ENCODE measurements at regions not wholly inside any gene's neighbourhood (a gene's known extent, or its start where the extent isn't known, plus 50 kb on each side); places are given as distances from the start of the nearest gene placed in this dataset.

DNA sequence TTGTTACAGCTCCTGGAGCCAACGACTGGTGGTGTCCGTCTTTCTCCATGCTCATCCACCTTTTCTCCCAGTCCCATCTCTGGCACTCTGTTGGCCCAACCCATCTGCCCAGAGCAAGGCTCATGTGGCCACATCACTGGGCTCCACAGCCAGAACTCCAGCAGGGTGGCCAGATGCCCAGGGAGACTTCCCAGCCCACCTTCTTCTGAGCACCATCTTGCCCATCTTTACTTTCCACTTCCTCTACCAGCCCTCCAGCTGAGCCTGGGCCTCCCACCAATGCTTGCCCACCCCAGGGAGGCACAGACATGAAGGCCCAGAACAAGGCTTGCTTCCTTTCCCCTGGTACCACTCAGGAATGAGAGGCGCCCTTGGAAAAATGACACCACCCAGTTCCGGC lies 116.8 kb downstream of the BUD13 start:
- no peak overlapping the region for H3K27ac ChIP-seq
- WGBS, 2 donors = 69 to 78% methylated on average over 3 of the region's 4 CpGs
- intact Hi-C loops (cut with DNase I) = no loop called here
- no peak overlapping the region for H3K4me3 ChIP-seq
- H3K4me1 ChIP-seq = no peaks in the 10 kb centered on the region
- DNase-seq = no peak
- no peaks in the 10 kb centered on the region for H3K36me3 ChIP-seq
- TF ChIP-seq POLR2A (IDR thresholded peaks at IDR 0.05) = no peak
- TF ChIP-seq, protein P1, sequence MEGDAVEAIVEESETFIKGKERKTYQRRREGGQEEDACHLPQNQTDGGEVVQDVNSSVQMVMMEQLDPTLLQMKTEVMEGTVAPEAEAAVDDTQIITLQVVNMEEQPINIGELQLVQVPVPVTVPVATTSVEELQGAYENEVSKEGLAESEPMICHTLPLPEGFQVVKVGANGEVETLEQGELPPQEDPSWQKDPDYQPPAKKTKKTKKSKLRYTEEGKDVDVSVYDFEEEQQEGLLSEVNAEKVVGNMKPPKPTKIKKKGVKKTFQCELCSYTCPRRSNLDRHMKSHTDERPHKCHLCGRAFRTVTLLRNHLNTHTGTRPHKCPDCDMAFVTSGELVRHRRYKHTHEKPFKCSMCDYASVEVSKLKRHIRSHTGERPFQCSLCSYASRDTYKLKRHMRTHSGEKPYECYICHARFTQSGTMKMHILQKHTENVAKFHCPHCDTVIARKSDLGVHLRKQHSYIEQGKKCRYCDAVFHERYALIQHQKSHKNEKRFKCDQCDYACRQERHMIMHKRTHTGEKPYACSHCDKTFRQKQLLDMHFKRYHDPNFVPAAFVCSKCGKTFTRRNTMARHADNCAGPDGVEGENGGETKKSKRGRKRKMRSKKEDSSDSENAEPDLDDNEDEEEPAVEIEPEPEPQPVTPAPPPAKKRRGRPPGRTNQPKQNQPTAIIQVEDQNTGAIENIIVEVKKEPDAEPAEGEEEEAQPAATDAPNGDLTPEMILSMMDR (IDR thresholded peaks at IDR 0.05) = no peak
- peaks cover 0 to 17% (median 0%) of the 10 kb centered on the region in 4 donors for H3K27me3 ChIP-seq
- peaks cover 0 to 8% (median 5%) of the 10 kb centered on the region in 3 donors for H3K9me3 ChIP-seq

DNA sequence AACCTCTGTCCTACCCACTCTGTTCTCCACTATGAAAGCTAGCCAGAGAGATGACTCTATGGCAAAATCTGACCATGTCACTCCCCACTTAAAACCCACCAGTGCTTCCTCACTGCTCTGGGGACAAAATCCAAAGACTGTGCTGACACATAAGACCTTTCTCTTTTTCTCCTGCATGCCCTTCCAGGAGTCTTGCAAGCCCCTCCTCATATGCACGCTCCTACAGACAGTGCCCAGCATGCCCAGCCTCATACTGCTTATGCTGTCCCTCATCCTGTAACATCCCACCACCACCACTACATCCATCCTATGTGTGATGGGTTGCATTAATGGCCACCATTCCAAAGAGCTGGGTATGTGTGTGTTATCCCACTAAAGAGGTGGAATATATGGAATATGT lies 118.3 kb downstream of the BUD13 start:
- no peak for DNase-seq
- WGBS, 2 donors = 91 to 94% methylated on average over 1 of the region's 1 CpG
- H3K27ac ChIP-seq = no peak overlapping the region
- H3K4me1 ChIP-seq = no peaks in the 10 kb centered on the region
- no peaks in the 10 kb centered on the region for H3K36me3 ChIP-seq
- TF ChIP-seq, protein P1 (IDR thresholded peaks at IDR 0.05) = no peak
- TF ChIP-seq POLR2A (IDR thresholded peaks at IDR 0.05) = no peak
- no peak overlapping the region for H3K4me3 ChIP-seq
- peaks cover 0 to 8% (median 5%) of the 10 kb centered on the region in 3 donors for H3K9me3 ChIP-seq
- intact Hi-C loops (cut with DNase I) = no loop called here
- peaks cover 0 to 9% (median 0%) of the 10 kb centered on the region in 4 donors for H3K27me3 ChIP-seq

DNA sequence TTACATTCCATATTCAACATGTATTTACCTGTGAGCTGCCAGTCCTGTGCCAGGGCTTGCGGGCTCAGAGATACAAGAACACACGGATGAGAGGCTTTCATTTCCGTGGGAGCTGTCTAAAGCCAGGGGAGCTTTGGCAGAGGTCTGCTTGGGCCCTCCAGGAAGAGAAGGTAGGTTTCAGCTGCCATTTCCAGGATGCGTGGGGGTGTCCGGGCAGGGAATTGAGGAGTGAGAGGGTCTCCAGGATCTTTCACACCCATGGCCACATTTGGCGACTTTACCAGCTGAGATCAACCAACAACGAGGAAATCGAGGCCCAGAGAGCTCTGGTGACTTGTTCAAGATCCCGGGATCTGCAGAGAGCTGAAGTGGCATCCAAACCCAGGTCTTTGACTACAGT lies 119.6 kb downstream of the BUD13 start:
- intact Hi-C loops (cut with DNase I) = no loop called here
- peaks cover 0 to 3% (median 0%) of the 10 kb centered on the region in 4 donors for H3K27me3 ChIP-seq
- no peaks in the 10 kb centered on the region for H3K4me1 ChIP-seq
- peaks cover 0 to 8% (median 5%) of the 10 kb centered on the region in 3 donors for H3K9me3 ChIP-seq
- H3K36me3 ChIP-seq = no peaks in the 10 kb centered on the region
- WGBS, 2 donors = 53 to 80% methylated on average over 1 to 9 of the region's 9 CpGs
- H3K27ac ChIP-seq = no peak overlapping the region
- H3K4me3 ChIP-seq = no peak overlapping the region
- TF ChIP-seq POLR2A (IDR thresholded peaks at IDR 0.05) = no peak
- TF ChIP-seq, protein P1 (IDR thresholded peaks at IDR 0.05) = no peak
- DNase-seq = no peak

DNA sequence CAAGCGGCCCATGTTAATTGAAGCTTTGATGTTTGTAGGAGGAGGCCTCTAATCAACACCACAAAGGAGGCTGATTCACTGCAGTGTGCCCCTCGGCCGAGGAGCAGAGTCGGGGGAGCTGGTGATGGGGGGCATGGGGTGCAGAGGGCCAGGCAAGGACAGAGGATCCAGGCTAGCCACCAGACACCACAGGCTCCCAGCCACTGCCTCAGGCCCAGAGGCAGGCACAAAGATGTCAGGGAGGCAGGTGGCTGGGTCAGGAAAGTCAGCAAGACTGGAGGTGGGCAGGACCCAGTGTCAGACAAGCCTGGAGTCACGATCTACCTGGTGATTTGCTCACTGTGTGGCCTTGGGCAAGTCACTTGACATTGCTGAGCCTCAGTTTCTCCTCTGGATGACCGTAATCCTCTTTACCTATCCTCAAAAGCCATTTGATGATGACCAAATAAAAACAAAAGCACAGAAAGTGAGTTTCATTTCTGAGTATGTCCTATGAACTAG lies 121.0 kb downstream of the BUD13 start:
- TF ChIP-seq, protein P1 (IDR thresholded peaks at IDR 0.05) = no peak
- no peak for TF ChIP-seq POLR2A (IDR thresholded peaks at IDR 0.05)
- intact Hi-C loops (cut with DNase I) = no loop called here
- Histone ChIP-seq H3K4me3 (no peak overlapping the region), H3K27ac (no peak overlapping the region), H3K27me3 (peaks cover 0 to 3% (median 0%) of the 10 kb centered on the region in 4 donors), H3K4me1 (no peaks in the 10 kb centered on the region), H3K9me3 (peaks cover 0 to 8% (median 5%) of the 10 kb centered on the region in 3 donors), H3K36me3 (no peaks in the 10 kb centered on the region)
- WGBS, 2 donors = 51 to 87% methylated on average over 5 to 6 of the region's 6 CpGs
- no peak for DNase-seq

DNA sequence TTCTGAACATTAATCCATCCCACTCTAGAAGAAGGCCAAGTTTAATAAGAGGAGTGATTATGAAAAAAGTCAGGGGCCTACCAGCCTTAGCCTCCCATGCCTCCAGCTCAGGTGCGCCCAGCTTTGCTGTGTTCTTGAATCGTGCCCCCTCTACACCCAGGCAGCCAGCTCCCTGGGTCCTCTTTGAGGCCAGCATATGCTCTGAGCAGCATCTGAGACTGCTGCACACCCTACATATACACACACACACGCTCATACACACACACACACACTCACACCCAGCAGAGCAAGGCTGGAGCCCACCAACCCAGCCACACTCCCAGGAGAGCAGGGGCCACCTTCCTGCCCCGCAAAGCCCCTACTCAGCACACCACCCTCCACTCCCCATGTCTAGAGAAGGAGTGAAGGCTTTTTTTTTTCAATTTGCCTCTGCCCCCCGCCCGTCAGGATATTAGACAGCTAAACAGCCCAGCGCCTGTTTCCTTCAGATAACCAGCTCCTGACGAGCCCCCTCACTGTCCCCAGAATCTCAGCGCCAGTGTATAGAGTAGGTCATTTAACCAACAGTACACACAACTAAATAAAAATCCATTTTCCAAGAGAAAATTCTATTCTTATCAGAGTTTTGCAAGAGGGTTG lies 121.6 kb downstream of the BUD13 start:
- WGBS, 2 donors = 68 to 70% methylated on average over 8 to 9 of the region's 9 CpGs
- no peak overlapping the region for H3K4me3 ChIP-seq
- H3K4me1 ChIP-seq = no peaks in the 10 kb centered on the region
- H3K27me3 ChIP-seq = peaks cover 0 to 3% (median 0%) of the 10 kb centered on the region in 4 donors
- H3K36me3 ChIP-seq = no peaks in the 10 kb centered on the region
- intact Hi-C loops (cut with DNase I) = no loop called here
- DNase-seq = no peak
- TF ChIP-seq POLR2A (IDR thresholded peaks at IDR 0.05) = no peak
- TF ChIP-seq, protein P1 (IDR thresholded peaks at IDR 0.05) = no peak
- H3K27ac ChIP-seq = no peak overlapping the region
- H3K9me3 ChIP-seq = peaks cover 0 to 8% (median 5%) of the 10 kb centered on the region in 3 donors

Measured in esophagus squamous epithelium (tissue), 5 donors.